H9 (cell line): ENCODE measurements at regions not wholly inside any gene's neighbourhood (a gene's known extent, or its start where the extent isn't known, plus 50 kb on each side); places are given as distances from the start of the nearest gene placed in this dataset.

Experiments used
- DNase-seq: peaks from one replicate; pipeline ENCODE4 v3.0.0-alpha.2; 2017
- H2AFZ ChIP-seq: one replicate; pipeline ENCODE4 v1.6.1; 2013; ENCODE audit warnings: mild to moderate bottlenecking, low read length, control low read depth, moderate library complexity
- H2AK5ac ChIP-seq: 2 replicates; pipeline ENCODE4 v1.6.1; 2013; ENCODE audit warnings: low read length, control low read depth, mixed read lengths; ENCODE audit not compliant: insufficient read length
- H2BK120ac ChIP-seq: one replicate; pipeline ENCODE4 v1.6.1; 2013; ENCODE audit warnings: low read depth, mild to moderate bottlenecking, low read length, control low read depth, inconsistent platforms; ENCODE audit not compliant: poor library complexity, severe bottlenecking
- H2BK12ac ChIP-seq: 2 replicates; pipeline ENCODE4 v1.6.1; 2013; ENCODE audit warnings: low read length, control low read depth, mixed read lengths, low read depth; ENCODE audit not compliant: insufficient read length
- H2BK15ac ChIP-seq: 2 replicates; pipeline ENCODE4 v1.6.1; 2013; ENCODE audit warnings: low read depth, low read length, control low read depth
- H2BK20ac ChIP-seq: one replicate; pipeline ENCODE4 v1.6.1; 2013; ENCODE audit warnings: low read depth, mild to moderate bottlenecking, low read length, control low read depth, inconsistent platforms; ENCODE audit not compliant: poor library complexity, severe bottlenecking
- H2BK5ac ChIP-seq: 2 replicates; pipeline ENCODE4 v1.6.1; 2013; ENCODE audit warnings: low read length, control low read depth, mixed read lengths; ENCODE audit not compliant: insufficient read length
- H3K14ac ChIP-seq: 2 replicates; pipeline ENCODE4 v1.6.1; 2013; ENCODE audit warnings: low read length, control low read depth; ENCODE audit not compliant: insufficient read depth
- H3K18ac ChIP-seq: 2 replicates; pipeline ENCODE4 v1.6.1; 2013; ENCODE audit warnings: low read depth, mild to moderate bottlenecking, mixed read lengths, low read length, control low read depth; ENCODE audit not compliant: insufficient read length
- H3K23ac ChIP-seq: 2 replicates; pipeline ENCODE4 v1.6.1; 2013; ENCODE audit warnings: low read length, control low read depth, mixed read lengths, low read depth; ENCODE audit not compliant: insufficient read length
- H3K23me2 ChIP-seq: 2 replicates; pipeline ENCODE4 v1.6.1; 2013; ENCODE audit warnings: low read depth, mild to moderate bottlenecking, mixed read lengths, low read length, control low read depth; ENCODE audit not compliant: insufficient read length, poor library complexity, severe bottlenecking
- H3K27ac ChIP-seq: 2 replicates; pipeline ENCODE4 v1.5.1; 2013; ENCODE audit warnings: low read length, control low read depth, mixed read lengths, low read depth; ENCODE audit not compliant: insufficient read length
- H3K27me3 ChIP-seq: 2 replicates; pipeline ENCODE4 v1.6.1; 2013; ENCODE audit warnings: low read length, control low read depth, inconsistent platforms; ENCODE audit not compliant: insufficient read depth
- H3K4ac ChIP-seq: 2 replicates; pipeline ENCODE4 v1.6.1; 2013; ENCODE audit warnings: low read depth, mild to moderate bottlenecking, control low read depth, inconsistent platforms, low read length, moderate library complexity
- H3K4me1 ChIP-seq: 2 replicates; pipeline ENCODE4 v1.6.1; 2013; ENCODE audit warnings: low read length, control low read depth, inconsistent platforms; ENCODE audit not compliant: insufficient read depth
- H3K4me2 ChIP-seq: 2 replicates; pipeline ENCODE4 v1.6.1; 2013; ENCODE audit warnings: low read length, control low read depth, mixed read lengths; ENCODE audit not compliant: insufficient read length, insufficient read depth
- H3K56ac ChIP-seq: 2 replicates; pipeline ENCODE4 v1.6.1; 2013; ENCODE audit warnings: low read depth, mild to moderate bottlenecking, mixed read lengths, low read length, control low read depth; ENCODE audit not compliant: insufficient read length
- H3K79me1 ChIP-seq: 2 replicates; pipeline ENCODE4 v1.6.1; 2013; ENCODE audit warnings: low read depth, mild to moderate bottlenecking, moderate library complexity, low read length, control low read depth, inconsistent platforms; ENCODE audit not compliant: insufficient read depth, poor library complexity, severe bottlenecking
- H3K79me2 ChIP-seq: 2 replicates; pipeline ENCODE4 v1.6.1; 2013; ENCODE audit warnings: low read length, control low read depth, inconsistent platforms; ENCODE audit not compliant: insufficient read depth
- H3K9ac ChIP-seq: 2 replicates; pipeline ENCODE4 v1.6.1; 2013; ENCODE audit warnings: low read length, control low read depth, mixed read lengths; ENCODE audit not compliant: insufficient read length; ENCODE audit errors: extremely low read depth
- H3K9me3 ChIP-seq: one replicate; pipeline ENCODE4 v1.6.1; 2013; ENCODE audit warnings: low read depth, low read length, inconsistent platforms; ENCODE audit not compliant: control insufficient read depth
- H3T11ph ChIP-seq: one replicate; pipeline ENCODE4 v1.6.1; 2013; ENCODE audit warnings: mild to moderate bottlenecking, low read length, control low read depth, inconsistent platforms
- H4K20me1 ChIP-seq: one replicate; pipeline ENCODE4 v1.6.1; 2013; ENCODE audit not compliant: control insufficient read depth, insufficient read length, insufficient read depth
- H4K5ac ChIP-seq: 2 replicates; pipeline ENCODE4 v1.6.1; 2013; ENCODE audit warnings: low read depth, mild to moderate bottlenecking, mixed read lengths, low read length, control low read depth; ENCODE audit not compliant: insufficient read length
- H4K8ac ChIP-seq: replicated peaks from 2 replicates; pipeline ENCODE4 v1.6.1; 2013; ENCODE audit warnings: low read length, control low read depth, mixed read lengths, low read depth; ENCODE audit not compliant: insufficient read length
- H4K91ac ChIP-seq: 2 replicates; pipeline ENCODE4 v1.6.1; 2013; ENCODE audit warnings: low read depth, mild to moderate bottlenecking, moderate library complexity, mixed read lengths, low read length, control low read depth; ENCODE audit not compliant: insufficient read length
- H3K27ac Mint-ChIP-seq, 3 experiments: 2 replicates in 2 of 3; 3 replicates in 1 of 3; pipeline ENCODE4 v1.8.0; 2020 to 2021; ENCODE audit warnings: mixed read lengths in 3 of 3, mild to moderate bottlenecking in 1 of 3, moderate library complexity in 1 of 3
- H3K27me3 Mint-ChIP-seq: 2 replicates; pipeline ENCODE4 v1.8.0; 2021; ENCODE audit warnings: low read depth, mild to moderate bottlenecking, moderate library complexity, mixed read lengths
- H3K36me3 Mint-ChIP-seq, 3 experiments: 2 replicates in 2 of 3; 3 replicates in 1 of 3; pipeline ENCODE4 v1.8.0; 2020 to 2021; ENCODE audit warnings: low read depth in 3 of 3, mixed read lengths in 3 of 3; ENCODE audit not compliant: insufficient read depth in 1 of 3
- H3K4me1 Mint-ChIP-seq, 2 experiments: 2 replicates each; pipeline ENCODE4 v1.8.0; 2020; ENCODE audit warnings: mixed read lengths in 2 of 2
- H3K4me3 Mint-ChIP-seq, 2 experiments: 2 replicates in 1 of 2; 3 replicates in 1 of 2; pipeline ENCODE4 v1.8.0; 2020 to 2021; ENCODE audit warnings: mild to moderate bottlenecking in 2 of 2, mixed read lengths in 2 of 2, moderate library complexity in 1 of 2
- H3K9me3 Mint-ChIP-seq, 2 experiments: 2 replicates in 1 of 2; 3 replicates in 1 of 2; pipeline ENCODE4 v1.8.0; 2020; ENCODE audit warnings: mild to moderate bottlenecking in 2 of 2, mixed read lengths in 2 of 2, moderate library complexity in 1 of 2
- WGBS: extraction: QIAGEN DNeasy Blood & Tissue Kit; methylation state at CpG from one replicate; pipeline ENCODE4 v1.1.7; 2013; ENCODE audit warnings: missing lambda C conversion rate, low lambda C conversion rate, mixed read lengths; ENCODE audit not compliant: insufficient read length; ENCODE audit errors: extremely low coverage; 5-methylcytosine and 5-hydroxymethylcytosine counted together
- TF ChIP-seq, protein P1 (sequence below): fragments of 200-600 bp; sonication (generic); conservative IDR thresholded peaks from 3 replicates; pipeline ENCODE4 v1.8.0; 2021; ENCODE audit warnings: antibody characterized with exemption, mild to moderate bottlenecking

DNA sequence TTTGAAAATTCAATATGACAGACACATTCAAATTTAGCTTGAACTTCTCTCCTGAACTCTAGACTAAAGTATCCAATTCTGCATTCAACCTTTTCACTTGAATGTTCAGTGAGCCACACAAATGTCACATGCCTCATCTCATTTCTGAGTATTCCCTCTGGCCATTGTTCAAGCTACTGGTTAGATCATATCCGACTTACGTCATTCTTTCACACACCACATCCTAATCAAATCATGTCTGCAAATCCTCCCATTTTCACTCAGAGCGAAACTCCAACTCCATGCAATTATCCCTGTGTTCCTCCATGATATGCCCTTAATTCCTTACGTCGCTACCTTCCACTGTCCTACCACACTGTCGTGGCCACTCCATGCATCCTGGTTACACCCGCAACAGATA is 425.1 kb downstream of the CBLN2 start:
- Histone ChIP-seq H3K27ac (no peak overlapping the region), H2BK20ac (no peak overlapping the region), H2AFZ (no peak overlapping the region), H4K5ac (no peak overlapping the region), H3K23ac (no peak overlapping the region), H3K56ac (no peak overlapping the region), H2BK120ac (no peak overlapping the region), H3K23me2 (no peaks in the 10 kb centered on the region), H3K14ac (no peak overlapping the region), H2BK15ac (no peak overlapping the region), H2BK5ac (no peak overlapping the region), H4K20me1 (no peaks in the 10 kb centered on the region), H3K27me3 (no peaks in the 10 kb centered on the region), H2BK12ac (no peak overlapping the region), H2AK5ac (no peak overlapping the region), H3K9me3 (no peaks in the 10 kb centered on the region), H3K79me2 (no peaks in the 10 kb centered on the region), H3K79me1 (no peaks in the 10 kb centered on the region), H3K4me2 (no peak overlapping the region), H3K18ac (no peak overlapping the region), H4K8ac (no peak overlapping the region), H3K4me1 (no peaks in the 10 kb centered on the region), H3K9ac (no peak overlapping the region), H4K91ac (no peak overlapping the region), H3T11ph (no peak overlapping the region), H3K4ac (no peak overlapping the region)
- 100% methylated on average over 3 of the region's 7 CpGs for WGBS
- TF ChIP-seq, protein P1, sequence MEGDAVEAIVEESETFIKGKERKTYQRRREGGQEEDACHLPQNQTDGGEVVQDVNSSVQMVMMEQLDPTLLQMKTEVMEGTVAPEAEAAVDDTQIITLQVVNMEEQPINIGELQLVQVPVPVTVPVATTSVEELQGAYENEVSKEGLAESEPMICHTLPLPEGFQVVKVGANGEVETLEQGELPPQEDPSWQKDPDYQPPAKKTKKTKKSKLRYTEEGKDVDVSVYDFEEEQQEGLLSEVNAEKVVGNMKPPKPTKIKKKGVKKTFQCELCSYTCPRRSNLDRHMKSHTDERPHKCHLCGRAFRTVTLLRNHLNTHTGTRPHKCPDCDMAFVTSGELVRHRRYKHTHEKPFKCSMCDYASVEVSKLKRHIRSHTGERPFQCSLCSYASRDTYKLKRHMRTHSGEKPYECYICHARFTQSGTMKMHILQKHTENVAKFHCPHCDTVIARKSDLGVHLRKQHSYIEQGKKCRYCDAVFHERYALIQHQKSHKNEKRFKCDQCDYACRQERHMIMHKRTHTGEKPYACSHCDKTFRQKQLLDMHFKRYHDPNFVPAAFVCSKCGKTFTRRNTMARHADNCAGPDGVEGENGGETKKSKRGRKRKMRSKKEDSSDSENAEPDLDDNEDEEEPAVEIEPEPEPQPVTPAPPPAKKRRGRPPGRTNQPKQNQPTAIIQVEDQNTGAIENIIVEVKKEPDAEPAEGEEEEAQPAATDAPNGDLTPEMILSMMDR = no peak
- H3K36me3 Mint-ChIP-seq = peaks cover 0 to under 1% (median 0%) of the 10 kb centered on the region in 3 experiments; a peak in 1 of 7 replicates
- no peaks in the 10 kb centered on the region for H3K27me3 Mint-ChIP-seq
- no peaks in the 10 kb centered on the region; a peak in 1 of 5 replicates for H3K9me3 Mint-ChIP-seq
- H3K4me1 Mint-ChIP-seq = no peaks in the 10 kb centered on the region
- no peak overlapping the region for H3K4me3 Mint-ChIP-seq
- no peak for DNase-seq
- H3K27ac Mint-ChIP-seq = no peak overlapping the region
